ENCODE measurements at regions not wholly inside any gene's neighbourhood (a gene's known extent, or its start where the extent isn't known, plus 50 kb on each side); places are given as distances from the start of the nearest gene placed in this dataset.

DNA sequence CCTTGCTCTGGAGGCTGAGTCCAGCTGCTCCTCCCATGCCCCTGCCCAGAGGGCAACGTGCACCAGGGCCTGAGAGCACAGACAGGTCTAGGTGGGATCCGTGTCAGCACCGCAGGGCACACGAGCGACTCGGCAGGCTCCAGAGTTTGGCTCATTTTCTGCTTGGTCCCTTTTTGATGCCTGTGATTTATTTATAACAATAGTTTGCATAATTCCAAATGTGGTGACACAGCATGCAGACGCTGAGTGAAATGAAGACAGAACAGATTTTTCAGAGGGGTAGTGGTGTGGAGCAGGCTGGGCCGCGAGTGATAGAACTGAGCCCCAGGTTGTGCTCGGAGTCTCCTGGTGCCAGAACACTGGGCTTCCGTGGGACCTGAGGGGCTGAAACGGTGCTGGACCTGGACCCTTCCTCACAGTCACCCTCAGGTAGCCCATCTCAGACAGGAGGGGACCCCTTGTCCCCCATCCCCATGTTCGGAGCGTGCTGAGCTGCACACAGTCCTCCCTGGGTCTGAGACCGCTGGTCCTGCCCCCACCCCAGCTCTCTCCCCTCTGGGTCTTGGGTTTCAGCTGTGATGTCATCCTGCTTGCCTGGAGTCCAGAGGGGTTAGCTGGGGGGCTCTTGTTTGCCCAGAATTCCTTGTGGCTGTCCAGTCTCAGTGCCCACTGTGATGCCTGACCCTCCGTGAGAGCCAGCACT, 95.9 kb downstream of the METRNL start:
- no peak overlapping the region for H3K27ac ChIP-seq (ENCODE audit: low read depth in 1 of 2, low read length in 2 of 2)
- Mint-ChIP-seq H3K9me3 (no peaks in the 10 kb centered on the region), H3K27ac (no peak overlapping the region), H3K27me3 (peaks cover 4% of the 10 kb centered on the region), H3K4me3 (no peak overlapping the region), H3K36me3 (ENCODE audit: low read depth) (no peaks in the 10 kb centered on the region), H3K4me1 (ENCODE audit: low read depth) (no peaks in the 10 kb centered on the region)
- CTCF ChIA-PET: no interaction called here
- DNase-seq (peak in 1 of 14 experiments; percentile 4), ATAC-seq (ENCODE audit: poor library complexity) (no peak)
- H3K4me3 ChIP-seq (ENCODE audit: low read length): no peak overlapping the region
- no peaks in the 10 kb centered on the region for H3K36me3 ChIP-seq (ENCODE audit: insufficient read depth, low read length)
- no peaks in the 10 kb centered on the region for H3K4me1 ChIP-seq (ENCODE audit: insufficient read depth, low read length)
- H3K9me3 ChIP-seq (ENCODE audit: control insufficient read depth in 1 of 2, insufficient read depth in 1 of 2, low read length in 2 of 2): no peaks in the 10 kb centered on the region
- POLR2A ChIA-PET: no interaction called here
- H3K27me3 ChIP-seq (ENCODE audit: control insufficient read depth in 1 of 2, insufficient read depth in 2 of 2, low read length in 2 of 2): peaks cover 0 to 3% of the 10 kb centered on the region in 2 experiments
- intact Hi-C loops (cut with DNase I, micrococcal nuclease): no loop called here
- TF ChIP-seq, protein P1, sequence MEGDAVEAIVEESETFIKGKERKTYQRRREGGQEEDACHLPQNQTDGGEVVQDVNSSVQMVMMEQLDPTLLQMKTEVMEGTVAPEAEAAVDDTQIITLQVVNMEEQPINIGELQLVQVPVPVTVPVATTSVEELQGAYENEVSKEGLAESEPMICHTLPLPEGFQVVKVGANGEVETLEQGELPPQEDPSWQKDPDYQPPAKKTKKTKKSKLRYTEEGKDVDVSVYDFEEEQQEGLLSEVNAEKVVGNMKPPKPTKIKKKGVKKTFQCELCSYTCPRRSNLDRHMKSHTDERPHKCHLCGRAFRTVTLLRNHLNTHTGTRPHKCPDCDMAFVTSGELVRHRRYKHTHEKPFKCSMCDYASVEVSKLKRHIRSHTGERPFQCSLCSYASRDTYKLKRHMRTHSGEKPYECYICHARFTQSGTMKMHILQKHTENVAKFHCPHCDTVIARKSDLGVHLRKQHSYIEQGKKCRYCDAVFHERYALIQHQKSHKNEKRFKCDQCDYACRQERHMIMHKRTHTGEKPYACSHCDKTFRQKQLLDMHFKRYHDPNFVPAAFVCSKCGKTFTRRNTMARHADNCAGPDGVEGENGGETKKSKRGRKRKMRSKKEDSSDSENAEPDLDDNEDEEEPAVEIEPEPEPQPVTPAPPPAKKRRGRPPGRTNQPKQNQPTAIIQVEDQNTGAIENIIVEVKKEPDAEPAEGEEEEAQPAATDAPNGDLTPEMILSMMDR (IDR thresholded peaks at IDR 0.05): no peak

DNA sequence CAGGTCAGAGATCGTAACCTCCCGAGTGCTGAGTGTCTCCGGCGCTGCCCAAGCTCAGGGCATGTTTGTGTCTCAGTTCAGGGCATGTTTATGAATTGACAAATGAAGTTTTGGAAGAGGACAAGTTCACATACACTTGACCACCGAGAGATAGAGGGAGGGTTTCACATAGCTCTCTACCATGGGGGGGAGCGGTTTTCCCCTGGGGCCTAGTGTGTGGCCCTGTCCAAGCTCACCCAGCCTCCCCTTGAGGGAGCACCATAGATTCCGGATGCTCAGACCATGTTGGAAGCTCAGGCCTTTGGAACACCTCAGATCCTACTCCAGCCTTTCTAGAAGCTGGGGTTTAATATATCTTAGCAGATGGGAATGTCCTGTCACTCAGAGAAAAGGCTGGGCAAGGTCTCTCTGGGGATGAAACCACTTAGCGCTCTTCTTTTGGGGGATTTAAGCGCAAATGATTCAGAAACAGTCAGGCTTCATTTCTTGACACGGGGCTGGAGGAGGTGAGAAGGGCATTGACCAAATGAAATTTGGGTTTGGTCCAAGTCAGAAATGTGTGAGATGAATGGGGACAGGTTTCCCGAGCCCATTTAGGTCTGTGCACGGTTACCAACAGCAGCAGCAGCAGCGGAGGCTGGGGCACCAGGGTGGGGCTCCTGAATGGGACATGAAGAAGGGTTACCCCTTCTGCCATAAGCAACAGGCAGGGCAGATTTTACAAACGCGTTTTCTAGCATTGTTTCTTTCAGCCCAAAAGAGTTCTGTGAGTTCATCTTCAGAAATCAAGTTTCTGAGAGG, 96.6 kb downstream of the METRNL start:
- Histone ChIP-seq H3K36me3 (ENCODE audit: insufficient read depth, low read length) (no peaks in the 10 kb centered on the region), H3K27me3 (ENCODE audit: control insufficient read depth in 1 of 2, insufficient read depth in 2 of 2, low read length in 2 of 2) (peaks cover 0 to 3% of the 10 kb centered on the region in 2 experiments), H3K27ac (ENCODE audit: low read depth in 1 of 2, low read length in 2 of 2) (no peak overlapping the region), H3K4me1 (ENCODE audit: insufficient read depth, low read length) (no peaks in the 10 kb centered on the region), H3K9me3 (ENCODE audit: control insufficient read depth in 1 of 2, insufficient read depth in 1 of 2, low read length in 2 of 2) (no peaks in the 10 kb centered on the region), H3K4me3 (ENCODE audit: low read length) (no peak overlapping the region)
- Mint-ChIP-seq H3K9me3 (no peaks in the 10 kb centered on the region), H3K27ac (no peak overlapping the region), H3K36me3 (ENCODE audit: low read depth) (no peaks in the 10 kb centered on the region), H3K27me3 (peaks cover 4% of the 10 kb centered on the region), H3K4me1 (ENCODE audit: low read depth) (no peaks in the 10 kb centered on the region), H3K4me3 (no peak overlapping the region)
- TF ChIP-seq, protein P1 (IDR thresholded peaks at IDR 0.05): no peak
- CTCF ChIA-PET: no interaction called here
- intact Hi-C loops (cut with DNase I, micrococcal nuclease): no loop called here
- ATAC-seq (ENCODE audit: poor library complexity) (no peak), DNase-seq (no peak)
- POLR2A ChIA-PET: no interaction called here

DNA sequence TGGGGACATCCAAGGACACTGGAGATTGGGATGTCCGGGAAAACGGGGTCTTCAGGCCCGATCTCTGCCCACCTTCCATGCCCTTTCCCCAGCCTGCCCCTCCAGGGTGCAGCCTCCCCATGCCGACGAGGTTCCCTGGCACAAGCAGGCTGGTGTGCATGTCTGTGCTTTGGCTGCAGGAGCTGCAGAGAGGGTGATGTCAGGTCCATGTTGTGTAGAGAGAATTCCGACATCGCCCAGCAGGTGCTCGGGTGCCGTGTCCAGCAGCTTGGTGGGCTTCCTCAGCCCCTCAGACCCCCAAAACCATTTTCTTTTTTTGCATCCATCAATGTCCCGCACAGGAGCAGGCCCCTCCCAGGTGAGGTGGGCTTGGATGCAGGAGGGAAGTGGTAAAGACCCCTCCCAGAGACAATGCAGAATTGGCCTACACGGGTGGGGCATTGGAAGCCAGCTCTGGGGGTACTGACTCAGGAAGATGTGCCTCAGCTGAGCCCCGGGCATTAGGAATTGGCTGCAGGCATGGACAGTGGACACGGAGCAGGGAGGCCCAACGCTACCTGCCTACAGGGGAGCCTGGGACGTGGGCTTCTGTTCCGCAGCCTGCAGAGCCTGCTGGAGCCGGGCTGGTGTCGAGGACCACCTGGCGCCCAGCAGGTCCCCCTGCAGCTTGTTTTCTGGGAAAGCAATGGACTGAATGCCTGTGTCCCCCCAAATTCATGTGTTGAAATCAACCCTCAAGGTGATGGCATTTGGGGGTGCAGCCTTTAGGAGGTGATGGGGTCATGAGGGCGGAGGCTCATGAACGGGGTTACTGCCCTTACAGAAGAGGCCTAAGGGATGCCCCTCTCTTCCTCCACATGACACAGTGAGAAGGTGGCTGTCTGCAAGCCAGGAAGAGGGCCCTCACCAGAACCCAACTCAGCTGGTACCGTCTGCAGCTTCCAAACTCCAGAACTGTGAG, 97.5 kb downstream of the METRNL start:
- TF ChIP-seq, protein P1 (IDR thresholded peaks at IDR 0.05): no peak
- ChIA-PET POLR2A (no interaction called here), CTCF (no interaction called here)
- Histone ChIP-seq H3K9me3 (ENCODE audit: control insufficient read depth in 1 of 2, insufficient read depth in 1 of 2, low read length in 2 of 2) (no peaks in the 10 kb centered on the region), H3K27ac (ENCODE audit: low read depth in 1 of 2, low read length in 2 of 2) (no peak overlapping the region), H3K4me1 (ENCODE audit: insufficient read depth, low read length) (no peaks in the 10 kb centered on the region), H3K4me3 (ENCODE audit: low read length) (no peak overlapping the region), H3K36me3 (ENCODE audit: insufficient read depth, low read length) (no peaks in the 10 kb centered on the region), H3K27me3 (ENCODE audit: control insufficient read depth in 1 of 2, insufficient read depth in 2 of 2, low read length in 2 of 2) (peaks cover 0 to under 1% of the 10 kb centered on the region in 2 experiments)
- no peaks in the 10 kb centered on the region for H3K4me1 Mint-ChIP-seq (ENCODE audit: low read depth)
- no peaks in the 10 kb centered on the region for H3K27me3 Mint-ChIP-seq
- no peak for ATAC-seq (ENCODE audit: poor library complexity)
- no peak overlapping the region for H3K27ac Mint-ChIP-seq
- H3K4me3 Mint-ChIP-seq: no peak overlapping the region
- no peaks in the 10 kb centered on the region for H3K36me3 Mint-ChIP-seq (ENCODE audit: low read depth)
- DNase-seq: peak in 1 of 14 experiments; percentile 3
- intact Hi-C loops (cut with DNase I, micrococcal nuclease): no loop called here
- H3K9me3 Mint-ChIP-seq: no peaks in the 10 kb centered on the region

Measured in CD4-positive, alpha-beta T cell (primary cell).